IMR-90 (cell line): ENCODE measurements at regions not wholly inside any gene's neighbourhood (a gene's known extent, or its start where the extent isn't known, plus 50 kb on each side); places are given as distances from the start of the nearest gene placed in this dataset.

Source experiments
- ATAC-seq: fragments of 200-7000 bp; cut with Tn5 transposase; 2 replicates; pipeline ENCODE4 v1.9.1; 2020; ENCODE audit warnings: low read depth, mild to moderate bottlenecking, moderate library complexity
- BruUV-seq: library from RNA; stranded (reverse); fragments of 400-500 nt; replicated peaks from 2 replicates; lab custom pipeline; 2021; lab: Mats Ljungman, UMichigan
- CTCF ChIA-PET: fragments of 300-600 bp; formaldehyde crosslinking; extraction: SDS; loops from one replicate; lab custom pipeline; 2021; ENCODE audit warnings: antibody characterized with exemption; lab: Yijun Ruan, JAX
- POLR2A ChIA-PET: fragments of 300-600 bp; sonication (Branson Sonifier 250); formaldehyde crosslinking; loops from one replicate; lab custom pipeline; 2022; ENCODE audit warnings: antibody characterized with exemption; ENCODE audit not compliant: unreplicated experiment; lab: Charles Lee
- DNase-seq: peaks from one replicate; pipeline ENCODE4 v3.0.0; 2013
- H2AFZ ChIP-seq: replicated peaks from 2 replicates; pipeline ENCODE3; 2013; ENCODE audit warnings: low read length, mild to moderate bottlenecking; ENCODE audit not compliant: poor library complexity
- H2AK5ac ChIP-seq: 2 replicates; pipeline ENCODE4 v1.6.1; 2013; ENCODE audit warnings: low read depth, low read length, inconsistent platforms
- H2AK9ac ChIP-seq: replicated peaks from 2 replicates; pipeline ENCODE3; 2013; ENCODE audit warnings: mild to moderate bottlenecking, low read depth, low read length, moderate library complexity; ENCODE audit not compliant: poor library complexity
- H2BK120ac ChIP-seq: 2 replicates; pipeline ENCODE4 v1.6.1; 2013; ENCODE audit warnings: low read depth, low read length, inconsistent platforms
- H2BK15ac ChIP-seq: 3 replicates; pipeline ENCODE4 v1.6.1; 2013; ENCODE audit warnings: low read depth, low read length, inconsistent platforms
- H2BK20ac ChIP-seq: 2 replicates; pipeline ENCODE4 v1.6.1; 2013; ENCODE audit warnings: low read depth, mild to moderate bottlenecking, inconsistent platforms, low read length, moderate library complexity
- H2BK5ac ChIP-seq: 2 replicates; pipeline ENCODE4 v1.6.1; 2013; ENCODE audit warnings: mild to moderate bottlenecking, low read depth, low read length, inconsistent platforms; ENCODE audit not compliant: poor library complexity, severe bottlenecking
- H3K14ac ChIP-seq: replicated peaks from 2 replicates; pipeline ENCODE4 v1.6.1; 2013; ENCODE audit warnings: low read depth, low read length, inconsistent platforms
- H3K18ac ChIP-seq: 2 replicates; pipeline ENCODE4 v1.6.1; 2013; ENCODE audit warnings: low read depth, low read length, control low read depth
- H3K23ac ChIP-seq: 2 replicates; pipeline ENCODE4 v1.6.1; 2013; ENCODE audit warnings: low read depth, low read length, inconsistent platforms
- H3K27ac ChIP-seq: 2 replicates; pipeline ENCODE4 v1.5.1; 2013; ENCODE audit warnings: mild to moderate bottlenecking, control low read depth, low read length; ENCODE audit not compliant: insufficient read depth
- H3K27me3 ChIP-seq: 2 replicates; pipeline ENCODE4 v1.6.1; 2013; ENCODE audit warnings: low read length; ENCODE audit not compliant: control insufficient read depth, insufficient read depth
- H3K36me3 ChIP-seq: 2 replicates; pipeline ENCODE4 v1.6.1; 2013; ENCODE audit warnings: low read length, mixed read lengths; ENCODE audit not compliant: control insufficient read depth, insufficient read depth
- H3K4ac ChIP-seq: 2 replicates; pipeline ENCODE4 v1.6.1; 2013; ENCODE audit warnings: low read depth, low read length, inconsistent platforms
- H3K4me1 ChIP-seq: 2 replicates; pipeline ENCODE4 v1.6.1; 2013; ENCODE audit warnings: low read length, mixed read lengths; ENCODE audit not compliant: control insufficient read depth, insufficient read depth
- H3K4me2 ChIP-seq: 2 replicates; pipeline ENCODE4 v1.6.1; 2013; ENCODE audit warnings: low read depth, mild to moderate bottlenecking, control low read depth, low read length, moderate library complexity
- H3K4me3 ChIP-seq: 2 replicates; pipeline ENCODE4 v1.5.1; 2013; ENCODE audit warnings: low read depth, mild to moderate bottlenecking, control low read depth, low read length, moderate library complexity; ENCODE audit not compliant: insufficient read depth
- H3K56ac ChIP-seq: 2 replicates; pipeline ENCODE4 v1.6.1; 2013; ENCODE audit warnings: low read length, inconsistent platforms; ENCODE audit not compliant: insufficient read depth; ENCODE audit errors: extremely low read depth
- H3K79me1 ChIP-seq, 2 experiments: 2 replicates each; pipeline ENCODE4 v1.6.1; 2013; ENCODE audit warnings: low read length in 2 of 2, inconsistent platforms in 1 of 2, low read depth in 1 of 2
- H3K9ac ChIP-seq: 2 replicates; pipeline ENCODE4 v1.6.1; 2013; ENCODE audit warnings: low read depth, low read length, control low read depth
- H3K9me1 ChIP-seq: 2 replicates; pipeline ENCODE4 v1.6.1; 2013; ENCODE audit warnings: low read length, inconsistent platforms; ENCODE audit not compliant: insufficient read depth
- H3K9me3 ChIP-seq: 2 replicates; pipeline ENCODE4 v1.6.1; 2013; ENCODE audit warnings: low read length; ENCODE audit not compliant: control insufficient read depth, insufficient read depth
- H4K20me1 ChIP-seq: 2 replicates; pipeline ENCODE4 v1.6.1; 2013; ENCODE audit warnings: low read length, inconsistent platforms; ENCODE audit not compliant: insufficient read depth
- H4K5ac ChIP-seq: 2 replicates; pipeline ENCODE4 v1.6.1; 2013; ENCODE audit warnings: mild to moderate bottlenecking, low read depth, low read length, control low read depth
- H4K8ac ChIP-seq, 2 experiments: 2 replicates each; pipeline ENCODE4 v1.6.1; 2013; ENCODE audit warnings: low read depth in 2 of 2, low read length in 2 of 2, control low read depth in 1 of 2, inconsistent platforms in 1 of 2
- H4K91ac ChIP-seq: 2 replicates; pipeline ENCODE4 v1.6.1; 2013; ENCODE audit warnings: low read depth, low read length, inconsistent platforms; ENCODE audit not compliant: insufficient read depth
- CEBPB ChIP-seq: IDR thresholded peaks from 2 replicates; pipeline ENCODE4 v1.6.1; 2012; ENCODE audit warnings: low read depth, low read length, improper control_type of control experiment
- FOS ChIP-seq: fragments of 150-350 bp; IDR thresholded peaks from 2 replicates; pipeline ENCODE4 v1.6.1; 2016; ENCODE audit warnings: low read depth, low read length
- MAZ ChIP-seq: IDR thresholded peaks from 2 replicates; pipeline ENCODE4 v1.6.1; 2012; ENCODE audit warnings: low read depth, mild to moderate bottlenecking, low read length, improper control_type of control experiment, moderate library complexity, borderline replicate concordance
- RFX5 ChIP-seq: IDR thresholded peaks from 2 replicates; pipeline ENCODE4 v1.8.0; 2012; ENCODE audit warnings: low read depth, mild to moderate bottlenecking, low read length, moderate library complexity
- WGBS, 2 experiments: methylation state at CpG; one replicate each; pipeline versions ENCODE4 v1.1.5 to v1.1.7; 2013; ENCODE audit warnings: missing lambda C conversion rate in 2 of 2; ENCODE audit not compliant: insufficient read length in 1 of 2; ENCODE audit errors: extremely low coverage in 2 of 2; 5-methylcytosine and 5-hydroxymethylcytosine counted together
- dilution Hi-C: fragments of 300-500 bp; cut with HindIII; formaldehyde crosslinking; loops from one replicate; pipeline ENCODE4 v1.14.3; 2018; ENCODE audit warnings: low sequenced_read_pairs; ENCODE audit not compliant: unreplicated experiment
- in situ Hi-C: fragments of 300-500 bp; cut with MboI; formaldehyde crosslinking; loops from 3 replicates; pipeline ENCODE4 v1.14.3; 2019; ENCODE audit warnings: low sequenced_read_pairs, inconsistent platforms, mixed read lengths
- intact Hi-C: fragments of 100-400 bp; cut with micrococcal nuclease; formaldehyde crosslinking; loops from 2 replicates; pipeline ENCODE4 v1.10.0; 2022
- TF ChIP-seq, protein P1 (sequence below): conservative IDR thresholded peaks from 2 replicates; pipeline ENCODE4 v1.5.1; 2012; ENCODE audit warnings: mild to moderate bottlenecking, low read depth, low read length, improper control_type of control experiment

DNA sequence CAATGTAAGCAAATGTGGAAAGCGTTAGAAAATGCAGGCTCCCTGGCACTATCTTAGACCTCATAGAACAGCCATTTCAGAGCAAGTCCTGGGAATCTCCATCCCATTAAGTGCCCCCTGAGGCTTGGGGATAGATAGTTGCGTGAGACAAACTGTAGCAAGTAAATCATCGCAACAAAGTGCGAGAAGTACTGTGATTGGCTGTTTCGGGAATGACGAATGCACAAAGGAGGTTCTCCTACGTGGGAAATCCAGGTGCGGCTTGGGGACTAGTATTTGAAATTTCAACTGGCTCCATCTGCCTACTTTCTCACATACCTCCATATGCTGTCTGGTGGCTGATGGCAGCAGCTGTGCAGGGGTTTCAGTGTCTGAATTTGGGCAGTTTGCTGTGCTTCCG, 84.5 kb downstream of the PLEKHG1 start:
- Histone ChIP-seq H2BK120ac (no peak overlapping the region), H3K9me3 (no peaks in the 10 kb centered on the region), H3K9ac (no peak overlapping the region), H3K4me3 (no peak overlapping the region), H2BK15ac (no peak overlapping the region), H4K5ac (no peak overlapping the region), H4K20me1 (no peaks in the 10 kb centered on the region), H2AK9ac (no peak overlapping the region), H3K27me3 (no peaks in the 10 kb centered on the region; the same call in 1 of the 2 replicates), H3K4ac (no peak overlapping the region), H3K79me1 (no peaks in the 10 kb centered on the region), H2AK5ac (no peak overlapping the region), H2BK20ac (no peak overlapping the region), H4K91ac (no peak overlapping the region), H3K56ac (no peak overlapping the region), H2BK5ac (no peak overlapping the region), H3K4me1 (no peaks in the 10 kb centered on the region), H2AFZ (no peak overlapping the region), H3K23ac (no peak overlapping the region), H3K4me2 (no peak overlapping the region), H3K9me1 (no peaks in the 10 kb centered on the region), H3K36me3 (no peaks in the 10 kb centered on the region), H3K27ac (no peak overlapping the region), H3K18ac (no peak overlapping the region), H3K14ac (no peak overlapping the region), H4K8ac (no peak overlapping the region)
- no peak for DNase-seq
- intact Hi-C loops (no loop called here), dilution Hi-C loops (no loop called here), in situ Hi-C loops (no loop called here)
- CTCF ChIA-PET = no interaction called here
- 80% methylated on average over 1 of the region's 9 CpGs; no CpG with 5 or more reads in 1 of the 2 experiments for WGBS, 2 experiments
- BruUV-seq = no TSS peak
- TF ChIP-seq CEBPB (no peak), MAZ (no peak), FOS (no peak), RFX5 (no peak)
- TF ChIP-seq, protein P1, sequence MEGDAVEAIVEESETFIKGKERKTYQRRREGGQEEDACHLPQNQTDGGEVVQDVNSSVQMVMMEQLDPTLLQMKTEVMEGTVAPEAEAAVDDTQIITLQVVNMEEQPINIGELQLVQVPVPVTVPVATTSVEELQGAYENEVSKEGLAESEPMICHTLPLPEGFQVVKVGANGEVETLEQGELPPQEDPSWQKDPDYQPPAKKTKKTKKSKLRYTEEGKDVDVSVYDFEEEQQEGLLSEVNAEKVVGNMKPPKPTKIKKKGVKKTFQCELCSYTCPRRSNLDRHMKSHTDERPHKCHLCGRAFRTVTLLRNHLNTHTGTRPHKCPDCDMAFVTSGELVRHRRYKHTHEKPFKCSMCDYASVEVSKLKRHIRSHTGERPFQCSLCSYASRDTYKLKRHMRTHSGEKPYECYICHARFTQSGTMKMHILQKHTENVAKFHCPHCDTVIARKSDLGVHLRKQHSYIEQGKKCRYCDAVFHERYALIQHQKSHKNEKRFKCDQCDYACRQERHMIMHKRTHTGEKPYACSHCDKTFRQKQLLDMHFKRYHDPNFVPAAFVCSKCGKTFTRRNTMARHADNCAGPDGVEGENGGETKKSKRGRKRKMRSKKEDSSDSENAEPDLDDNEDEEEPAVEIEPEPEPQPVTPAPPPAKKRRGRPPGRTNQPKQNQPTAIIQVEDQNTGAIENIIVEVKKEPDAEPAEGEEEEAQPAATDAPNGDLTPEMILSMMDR = no peak
- POLR2A ChIA-PET = no interaction called here
- ATAC-seq = no peak
